Upper lobe of left lung (tissue), 6 donors: ENCODE measurements at regions not wholly inside any gene's neighbourhood (a gene's known extent, or its start where the extent isn't known, plus 50 kb on each side); places are given as distances from the start of the nearest gene placed in this dataset.

Experiments
- ATAC-seq, 2 donors: fragments of 200-7000 bp; cut with Tn5 transposase; one replicate each; pipeline ENCODE4 v1.9.1; 2022; ENCODE audit warnings: mild to moderate bottlenecking in 2 of 2, moderate library complexity in 2 of 2; ENCODE audit not compliant: low FRiP score in 2 of 2
- DNase-seq, 2 donors: peaks; one replicate each; pipeline ENCODE4 v3.0.0-alpha.2; 2019 to 2020
- H3K27ac ChIP-seq, 4 donors: fragments of 200-600 bp; sonication (generic); one replicate each; pipeline ENCODE4 v1.5.1; 2016 to 2019
- H3K27me3 ChIP-seq, 4 donors: fragments of 200-600 bp; sonication (generic); one replicate each; pipeline ENCODE4 v1.5.1; 2017 to 2019
- H3K36me3 ChIP-seq, 4 donors: fragments of 200-600 bp; sonication (generic); one replicate each; pipeline ENCODE4 v1.5.1; 2016 to 2019
- H3K4me1 ChIP-seq, 4 donors: fragments of 200-600 bp; sonication (generic); one replicate each; pipeline ENCODE4 v1.5.1; 2018 to 2019
- H3K4me3 ChIP-seq, 4 donors: fragments of 200-600 bp; sonication (generic); one replicate each; pipeline ENCODE4 v1.5.1; 2017 to 2019; ENCODE audit warnings: mild to moderate bottlenecking in 2 of 4, moderate library complexity in 1 of 4
- H3K9me3 ChIP-seq, 4 donors: fragments of 200-600 bp; sonication (generic); one replicate each; pipeline ENCODE4 v1.5.1; 2018 to 2019
- EP300 ChIP-seq, 4 donors: sonication (generic); formaldehyde crosslinking; IDR thresholded peaks; one replicate each; pipeline ENCODE4 v1.5.1; 2017; ENCODE audit warnings: antibody characterized with exemption in 4 of 4, control low read depth in 2 of 4
- POLR2A ChIP-seq, 4 donors: fragments of 450-650 bp; IDR thresholded peaks; one replicate each; pipeline ENCODE4 v1.5.1; 2016 to 2017; ENCODE audit warnings: antibody characterized with exemption in 4 of 4, mild to moderate bottlenecking in 2 of 4
- POLR2AphosphoS5 ChIP-seq, 2 donors: sonication (generic); formaldehyde crosslinking; IDR thresholded peaks; one replicate each; pipeline ENCODE4 v1.5.1; 2017; ENCODE audit warnings: antibody characterized with exemption in 2 of 2
- WGBS, 2 donors: methylation state at CpG; one replicate each; pipeline ENCODE4 v1.1.5; 2017 to 2018; 5-methylcytosine and 5-hydroxymethylcytosine counted together
- TF ChIP-seq, protein P1 (sequence below), 6 experiments: fragments of 450-650 bp in 4 of 6; fragments of 200-600 bp in 2 of 6; sonication (generic) in 2 of 6; IDR thresholded peaks; one replicate each; pipeline ENCODE4 v1.5.1; 2016 to 2019; ENCODE audit warnings: antibody characterized with exemption in 6 of 6
- donor health status: DM: no; HTN: no; CAD: no; lungs with moderate emphysema.
- donor health status: DM: no; HTN: yes; CAD: no; lungs with severe emphysema.

DNA sequence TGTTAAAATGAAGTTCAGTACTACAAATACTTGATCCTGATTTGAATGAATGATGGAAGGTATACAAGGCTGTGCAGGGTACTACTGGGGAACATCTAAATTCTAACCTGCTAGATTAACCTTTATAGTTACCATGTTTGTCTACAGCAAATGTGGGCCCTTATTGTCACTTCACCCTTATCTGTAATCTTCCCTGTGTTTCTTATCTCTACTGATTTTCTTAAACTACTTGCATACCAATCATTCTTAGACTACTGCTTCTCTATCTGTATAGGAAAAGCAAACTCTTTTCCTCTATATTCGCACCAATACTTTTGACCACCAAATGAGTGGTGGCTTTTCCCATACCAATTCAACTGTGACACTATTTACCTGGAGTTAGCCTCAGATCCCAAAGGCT, 210.7 kb downstream of the HINT1 start:
- WGBS, 2 donors, result 69 to 86% methylated on average over 1 of the region's 1 CpG
- H3K9me3 ChIP-seq, result no peaks in the 10 kb centered on the region

DNA sequence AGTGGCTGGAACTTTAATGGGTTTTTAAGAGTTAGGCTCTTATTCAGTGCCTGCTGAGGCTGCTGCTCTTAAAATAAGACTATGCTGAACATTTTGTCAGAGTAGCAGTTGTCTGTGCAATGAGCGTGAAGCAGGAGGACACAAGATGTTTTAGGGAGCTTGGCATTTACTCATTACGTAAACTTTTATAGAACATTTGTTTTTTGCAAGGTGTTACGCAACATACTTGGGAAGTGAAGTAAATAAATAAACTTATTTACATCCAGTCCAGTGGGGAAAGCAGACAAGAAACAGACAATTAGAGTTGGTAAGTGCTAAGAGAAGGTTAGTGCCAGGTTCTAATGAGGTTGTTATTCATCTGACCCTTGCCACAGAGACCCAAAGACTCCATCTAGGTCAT, 226.0 kb downstream of the HINT1 start:
- no peak for DNase-seq
- H3K9me3 ChIP-seq, result no peaks in the 10 kb centered on the region
- H3K4me1 ChIP-seq, result no peaks in the 10 kb centered on the region
- 85 to 90% methylated on average over 3 of the region's 3 CpGs for WGBS, 2 donors
- ATAC-seq, result no peak
- no peak for TF ChIP-seq EP300 (IDR thresholded peaks at IDR 0.05)
- TF ChIP-seq, protein P1, sequence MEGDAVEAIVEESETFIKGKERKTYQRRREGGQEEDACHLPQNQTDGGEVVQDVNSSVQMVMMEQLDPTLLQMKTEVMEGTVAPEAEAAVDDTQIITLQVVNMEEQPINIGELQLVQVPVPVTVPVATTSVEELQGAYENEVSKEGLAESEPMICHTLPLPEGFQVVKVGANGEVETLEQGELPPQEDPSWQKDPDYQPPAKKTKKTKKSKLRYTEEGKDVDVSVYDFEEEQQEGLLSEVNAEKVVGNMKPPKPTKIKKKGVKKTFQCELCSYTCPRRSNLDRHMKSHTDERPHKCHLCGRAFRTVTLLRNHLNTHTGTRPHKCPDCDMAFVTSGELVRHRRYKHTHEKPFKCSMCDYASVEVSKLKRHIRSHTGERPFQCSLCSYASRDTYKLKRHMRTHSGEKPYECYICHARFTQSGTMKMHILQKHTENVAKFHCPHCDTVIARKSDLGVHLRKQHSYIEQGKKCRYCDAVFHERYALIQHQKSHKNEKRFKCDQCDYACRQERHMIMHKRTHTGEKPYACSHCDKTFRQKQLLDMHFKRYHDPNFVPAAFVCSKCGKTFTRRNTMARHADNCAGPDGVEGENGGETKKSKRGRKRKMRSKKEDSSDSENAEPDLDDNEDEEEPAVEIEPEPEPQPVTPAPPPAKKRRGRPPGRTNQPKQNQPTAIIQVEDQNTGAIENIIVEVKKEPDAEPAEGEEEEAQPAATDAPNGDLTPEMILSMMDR (IDR thresholded peaks at IDR 0.05), result no peak
- no peak for TF ChIP-seq POLR2A (IDR thresholded peaks at IDR 0.05)
- TF ChIP-seq POLR2AphosphoS5 (IDR thresholded peaks at IDR 0.05), result no peak
- no peak overlapping the region for H3K4me3 ChIP-seq
- H3K27ac ChIP-seq, result no peak overlapping the region
- H3K36me3 ChIP-seq, result no peaks in the 10 kb centered on the region
- H3K27me3 ChIP-seq, result no peaks in the 10 kb centered on the region

More for the DNA sequence above, 210.7 kb downstream of the HINT1 start:
- no peak for DNase-seq
- Histone ChIP-seq H3K27me3 (no peaks in the 10 kb centered on the region), H3K36me3 (no peaks in the 10 kb centered on the region), H3K4me1 (no peaks in the 10 kb centered on the region), H3K27ac (no peak overlapping the region), H3K4me3 (no peak overlapping the region)
- TF ChIP-seq POLR2AphosphoS5 (IDR thresholded peaks at IDR 0.05) (no peak), POLR2A (IDR thresholded peaks at IDR 0.05) (no peak), EP300 (IDR thresholded peaks at IDR 0.05) (no peak)
- TF ChIP-seq, protein P1 (IDR thresholded peaks at IDR 0.05), result no peak
- no peak for ATAC-seq

DNA sequence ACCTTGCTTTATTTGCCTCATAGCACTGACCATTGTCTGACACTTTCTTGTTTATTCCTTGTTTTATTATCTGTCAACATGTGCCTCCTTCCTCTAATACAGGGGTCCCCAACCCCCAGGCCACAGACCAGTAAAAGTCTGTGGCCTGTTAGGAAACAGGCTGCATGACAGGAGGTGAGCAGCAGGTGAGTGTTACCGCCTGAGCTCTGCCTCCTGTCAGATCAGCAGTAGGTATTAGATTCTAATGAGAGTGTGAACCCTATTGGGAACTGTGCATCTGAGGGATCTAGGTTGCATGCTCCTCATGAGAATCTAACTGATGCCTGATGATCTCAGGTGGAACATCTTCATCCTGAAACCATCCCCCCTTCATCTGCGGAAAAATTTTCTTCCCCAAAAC, 228.0 kb downstream of the HINT1 start:
- 80 to 98% methylated on average over 2 of the region's 2 CpGs for WGBS, 2 donors
- TF ChIP-seq POLR2A (IDR thresholded peaks at IDR 0.05) (no peak), POLR2AphosphoS5 (IDR thresholded peaks at IDR 0.05) (no peak), EP300 (IDR thresholded peaks at IDR 0.05) (no peak)
- TF ChIP-seq, protein P1 (IDR thresholded peaks at IDR 0.05), result no peak
- DNase-seq (no peak), ATAC-seq (no peak)
- no peaks in the 10 kb centered on the region for H3K4me1 ChIP-seq
- H3K27me3 ChIP-seq, result no peaks in the 10 kb centered on the region
- H3K4me3 ChIP-seq, result no peak overlapping the region
- no peak overlapping the region for H3K27ac ChIP-seq
- H3K9me3 ChIP-seq, result no peaks in the 10 kb centered on the region
- no peaks in the 10 kb centered on the region for H3K36me3 ChIP-seq

DNA sequence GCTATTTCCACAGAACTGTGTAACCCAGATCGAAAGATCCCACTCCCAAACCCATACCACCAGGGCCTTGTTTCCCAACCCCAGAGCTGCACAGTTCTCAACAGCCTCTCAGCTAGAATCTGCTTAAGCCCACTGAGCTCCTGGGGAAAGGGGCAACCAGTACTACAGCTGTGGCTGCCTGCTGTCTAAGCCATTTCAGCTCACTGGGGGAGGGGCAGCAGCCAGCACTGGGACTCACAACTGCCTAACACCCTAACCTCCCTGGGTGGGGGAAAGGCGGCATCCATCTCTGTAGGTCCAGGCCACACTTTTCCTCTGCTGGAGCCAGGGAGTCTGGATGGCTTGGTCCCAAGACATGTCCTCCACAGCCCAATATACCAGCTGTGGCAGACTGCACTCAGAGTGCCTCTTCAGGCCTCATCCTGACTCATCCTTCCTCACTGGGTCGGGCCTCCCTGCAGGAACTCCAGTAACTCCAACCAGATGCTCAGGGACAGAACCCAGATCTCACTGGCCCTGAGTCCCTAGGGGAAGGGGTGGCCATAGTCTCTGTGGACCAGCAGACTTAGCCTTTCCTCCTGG, 241.4 kb downstream of the HINT1 start:
- Histone ChIP-seq H3K9me3 (no peaks in the 10 kb centered on the region), H3K36me3 (no peaks in the 10 kb centered on the region), H3K27me3 (no peaks in the 10 kb centered on the region), H3K4me1 (no peaks in the 10 kb centered on the region), H3K27ac (no peak overlapping the region), H3K4me3 (no peak overlapping the region)
- TF ChIP-seq, protein P1 (IDR thresholded peaks at IDR 0.05), result no peak
- no peak for TF ChIP-seq POLR2A (IDR thresholded peaks at IDR 0.05)
- TF ChIP-seq POLR2AphosphoS5 (IDR thresholded peaks at IDR 0.05), result no peak
- TF ChIP-seq EP300 (IDR thresholded peaks at IDR 0.05), result no peak
- DNase-seq (no peak), ATAC-seq (no peak)
- WGBS, 2 donors, result 82 to 89% methylated on average over 1 to 3 of the region's 3 CpGs

DNA sequence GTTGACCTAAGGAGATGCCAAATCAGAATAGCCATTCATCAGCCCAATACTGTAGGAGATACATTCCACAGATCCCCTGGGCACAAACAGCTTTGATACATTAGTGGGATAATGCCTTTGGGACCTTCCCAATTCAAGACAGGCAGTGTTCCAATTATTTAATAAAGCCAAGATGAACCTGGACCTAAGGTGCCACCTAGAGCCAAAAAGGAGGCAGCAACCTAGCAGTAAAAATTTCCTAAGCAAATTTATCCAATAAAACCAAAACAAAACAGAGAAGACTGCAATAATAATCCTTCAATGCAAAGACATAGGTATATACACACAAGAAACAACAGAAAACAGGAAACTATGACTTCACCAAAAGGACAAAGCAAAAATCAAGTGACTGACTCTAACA, 253.0 kb downstream of the HINT1 start:
- DNase-seq (no peak), ATAC-seq (no peak)
- TF ChIP-seq, protein P1 (IDR thresholded peaks at IDR 0.05), result no peak
- H3K4me1 ChIP-seq, result no peaks in the 10 kb centered on the region
- no peak overlapping the region for H3K27ac ChIP-seq
- H3K9me3 ChIP-seq, result peaks cover 0 to 5% (median 0%) of the 10 kb centered on the region in 4 donors
- H3K36me3 ChIP-seq, result no peaks in the 10 kb centered on the region
- H3K27me3 ChIP-seq, result no peaks in the 10 kb centered on the region
- H3K4me3 ChIP-seq, result no peak overlapping the region
